ENCODE measurements at regions not wholly inside any gene's neighbourhood (a gene's known extent, or its start where the extent isn't known, plus 50 kb on each side); places are given as distances from the start of the nearest gene placed in this dataset.

DNA sequence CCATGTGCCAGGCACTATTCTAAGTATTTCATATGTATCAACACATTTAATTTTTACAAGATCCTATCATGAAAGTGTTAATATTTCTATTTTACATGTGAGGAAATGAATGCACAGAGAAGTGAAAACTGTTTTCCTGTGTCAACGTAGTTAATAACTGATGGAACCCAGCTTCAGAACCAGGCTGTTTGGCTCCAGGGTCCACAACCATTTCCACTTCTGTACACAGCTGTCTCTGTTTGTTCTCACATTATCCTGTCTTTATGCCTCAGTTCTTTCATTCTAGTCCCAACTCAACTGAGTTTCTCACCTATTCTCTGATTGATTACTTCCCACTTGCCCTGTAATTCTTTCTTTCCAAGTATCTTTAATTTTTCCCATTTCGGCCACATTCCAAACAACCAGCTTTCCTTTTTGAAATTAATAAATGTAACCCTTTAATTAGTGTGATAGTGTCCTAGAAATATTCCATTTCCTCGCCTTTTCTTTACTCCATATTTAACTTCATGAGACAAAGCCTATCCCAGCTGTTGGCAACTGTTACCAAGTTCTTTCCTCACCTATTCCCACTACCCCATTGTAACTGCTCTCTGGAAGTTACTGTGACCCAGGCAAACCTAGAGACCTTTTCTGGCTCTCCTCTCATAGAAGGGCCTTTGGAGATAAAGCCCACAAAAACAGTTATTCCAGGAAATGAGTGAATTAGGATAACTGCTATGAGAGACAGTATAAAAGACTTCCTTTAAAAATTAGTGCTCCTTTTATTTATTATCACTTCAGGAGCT is 218.7 kb downstream of the RASSF9 start:
- no peaks in the 10 kb centered on the region for H3K36me3 ChIP-seq (ENCODE audit: control insufficient read depth in 2 of 2, extremely low read depth in 1 of 2, insufficient read depth in 2 of 2, low read length in 2 of 2)
- no peak for TF ChIP-seq POLR2AphosphoS5 (IDR thresholded peaks at IDR 0.05; ENCODE audit: insufficient read depth, low read depth, low read length)
- TF ChIP-seq, protein P1, sequence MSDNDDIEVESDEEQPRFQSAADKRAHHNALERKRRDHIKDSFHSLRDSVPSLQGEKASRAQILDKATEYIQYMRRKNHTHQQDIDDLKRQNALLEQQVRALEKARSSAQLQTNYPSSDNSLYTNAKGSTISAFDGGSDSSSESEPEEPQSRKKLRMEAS (IDR thresholded peaks at IDR 0.05; ENCODE audit: insufficient read depth, insufficient read length), result no peak
- no peak for TF ChIP-seq GATA2 (IDR thresholded peaks at IDR 0.05; ENCODE audit: insufficient read depth, insufficient read length, low read depth, low read length)
- no peak for TF ChIP-seq EZH2 (IDR thresholded peaks at IDR 0.05; ENCODE audit: borderline replicate concordance, low read depth, low read length, severe bottlenecking)
- TF ChIP-seq, protein P2, sequence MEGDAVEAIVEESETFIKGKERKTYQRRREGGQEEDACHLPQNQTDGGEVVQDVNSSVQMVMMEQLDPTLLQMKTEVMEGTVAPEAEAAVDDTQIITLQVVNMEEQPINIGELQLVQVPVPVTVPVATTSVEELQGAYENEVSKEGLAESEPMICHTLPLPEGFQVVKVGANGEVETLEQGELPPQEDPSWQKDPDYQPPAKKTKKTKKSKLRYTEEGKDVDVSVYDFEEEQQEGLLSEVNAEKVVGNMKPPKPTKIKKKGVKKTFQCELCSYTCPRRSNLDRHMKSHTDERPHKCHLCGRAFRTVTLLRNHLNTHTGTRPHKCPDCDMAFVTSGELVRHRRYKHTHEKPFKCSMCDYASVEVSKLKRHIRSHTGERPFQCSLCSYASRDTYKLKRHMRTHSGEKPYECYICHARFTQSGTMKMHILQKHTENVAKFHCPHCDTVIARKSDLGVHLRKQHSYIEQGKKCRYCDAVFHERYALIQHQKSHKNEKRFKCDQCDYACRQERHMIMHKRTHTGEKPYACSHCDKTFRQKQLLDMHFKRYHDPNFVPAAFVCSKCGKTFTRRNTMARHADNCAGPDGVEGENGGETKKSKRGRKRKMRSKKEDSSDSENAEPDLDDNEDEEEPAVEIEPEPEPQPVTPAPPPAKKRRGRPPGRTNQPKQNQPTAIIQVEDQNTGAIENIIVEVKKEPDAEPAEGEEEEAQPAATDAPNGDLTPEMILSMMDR (IDR thresholded peaks at IDR 0.05; ENCODE audit: extremely low read depth in 1 of 2, insufficient read depth in 1 of 2, low read depth in 1 of 2, low read length in 2 of 2), result no peak
- no peak for TF ChIP-seq FOS (IDR thresholded peaks at IDR 0.05; ENCODE audit: borderline replicate concordance, insufficient read depth, low read length)
- TF ChIP-seq JUN (IDR thresholded peaks at IDR 0.05; ENCODE audit: borderline replicate concordance, insufficient read depth, insufficient read length, low read depth), result no peak
- no peak for TF ChIP-seq POLR2A (IDR thresholded peaks at IDR 0.05; ENCODE audit: low read depth, low read length)
- TF ChIP-seq MYC (IDR thresholded peaks at IDR 0.05; ENCODE audit: low read depth, low read length), result no peak
- intact Hi-C loops (cut with micrococcal nuclease), result no loop called here
- FAIRE-seq, result no peak
- H3K9me1 ChIP-seq (replicated peaks; ENCODE audit: control insufficient read depth, extremely low read depth, insufficient read depth, low read length), result no peaks in the 10 kb centered on the region
- H3K9me3 ChIP-seq (replicated peaks; ENCODE audit: control insufficient read depth, insufficient read depth, low read length), result no peaks in the 10 kb centered on the region
- H3K4me3 ChIP-seq (replicated peaks in 1 of 3; ENCODE audit: insufficient read depth in 1 of 3, low read depth in 1 of 3, low read length in 3 of 3), result no peak overlapping the region
- no peak overlapping the region for H3K9ac ChIP-seq (replicated peaks; ENCODE audit: extremely low read depth, insufficient read depth, low read length)
- ChIA-PET POLR2A (no interaction called here), CTCF (interaction anchor here (0.6 to 2.4 kb wide), 6 partner anchors 9 to 588 kb away, joined by 3 to 6 read pairs (median 4); no protein-coding TSS in a partner anchor)
- dilution Hi-C loops (cut with MboI; ENCODE audit: extremely low pct_ligation_motif_present, low sequenced_read_pairs), result no loop called here
- peak overlapping the region; percentile 51 for H2AFZ ChIP-seq (ENCODE audit: low read depth, low read length)
- no peaks in the 10 kb centered on the region for H4K20me1 ChIP-seq (replicated peaks; ENCODE audit: control insufficient read depth, extremely low read depth, insufficient read depth, low read length)
- DNase-seq (ENCODE audit: low read depth, low spot score), result peak; percentile 10
- no peaks in the 10 kb centered on the region for H3K4me1 ChIP-seq (ENCODE audit: control insufficient read depth, extremely low read depth, insufficient read depth, low read length)
- no peaks in the 10 kb centered on the region for H3K27me3 ChIP-seq (ENCODE audit: control insufficient read depth in 2 of 2, insufficient read depth in 2 of 2, low read length in 2 of 2)
- H3K79me2 ChIP-seq (ENCODE audit: control insufficient read depth, insufficient read depth, low read length), result no peaks in the 10 kb centered on the region
- BruUV-seq (replicated peaks), result no TSS peak
- H3K27ac ChIP-seq (ENCODE audit: insufficient read depth, low read depth, low read length), result no peak overlapping the region
- H3K4me2 ChIP-seq (ENCODE audit: insufficient read depth, low read length), result no peak overlapping the region
